HCEC 1CT (cell line): ENCODE measurements at regions not wholly inside any gene's neighbourhood (a gene's known extent, or its start where the extent isn't known, plus 50 kb on each side); places are given as distances from the start of the nearest gene placed in this dataset.
"Not testable (repeated sequence)": the region's sequence is repeated elsewhere in the genome, so short reads cannot be mapped to it uniquely, and the experiment has no call there.

Experiments
- DNase-seq: peaks from one replicate; pipeline ENCODE4 v3.0.0-alpha.2; 2017

DNA sequence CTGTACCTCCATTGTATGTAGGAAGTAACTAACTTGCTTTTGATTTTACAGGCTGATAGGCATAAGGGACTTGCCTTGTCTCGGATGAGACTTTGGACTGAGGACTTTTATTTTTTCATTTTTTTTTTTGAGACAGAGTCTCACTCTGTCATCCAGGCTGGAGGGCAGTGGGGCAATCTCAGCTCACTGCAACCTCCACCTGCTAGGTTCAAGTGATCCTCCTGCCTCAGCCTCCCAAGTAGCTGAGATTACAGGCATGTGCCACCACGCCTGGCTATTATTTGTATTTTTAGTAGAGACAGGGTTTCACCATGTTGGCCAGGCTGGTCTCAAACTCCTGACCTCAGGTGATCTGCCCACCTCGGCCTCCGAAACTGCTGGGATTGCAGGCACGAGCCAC is 80.2 kb upstream of the SYN3 start:
- not testable (repeated sequence) for DNase-seq

DNA sequence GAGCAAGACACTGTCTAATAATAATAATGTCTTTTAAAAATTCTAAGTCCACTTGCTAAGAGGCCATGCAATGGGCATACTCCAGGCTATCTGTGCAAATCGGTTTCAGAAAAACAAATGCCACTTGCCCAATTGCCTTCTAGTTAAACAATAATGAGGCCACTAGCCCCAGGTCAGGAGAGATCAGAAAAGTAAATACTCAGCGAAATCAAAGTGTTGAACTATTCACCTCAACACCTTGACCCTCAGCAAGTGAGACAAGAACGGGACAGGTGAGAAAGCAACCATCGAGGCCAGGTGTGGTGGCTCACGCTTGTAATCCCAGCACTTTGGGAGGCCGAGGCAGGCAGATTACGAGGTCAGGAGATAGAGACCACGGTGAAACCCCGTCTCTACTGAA is 72.3 kb upstream of the SYN3 start:
- no peak for DNase-seq

DNA sequence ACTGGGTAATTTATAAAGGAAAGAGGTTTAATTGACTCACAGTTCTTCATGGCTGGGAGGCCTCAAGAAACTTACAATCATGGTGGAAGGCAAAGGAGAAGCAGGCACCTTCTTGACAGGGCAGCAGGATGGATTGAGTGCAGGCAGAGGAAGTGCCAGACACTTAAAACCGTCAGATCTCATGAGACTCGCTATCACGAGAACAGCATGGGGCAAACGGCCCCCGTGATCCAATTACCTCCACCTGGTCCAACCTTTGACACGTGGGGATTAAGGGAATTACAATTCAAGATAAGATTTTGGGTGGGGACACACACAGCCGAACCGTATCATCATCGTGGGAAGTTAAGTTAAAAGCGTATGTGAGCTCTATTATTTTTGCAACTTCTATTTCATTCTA is 71.4 kb upstream of the SYN3 start:
- DNase-seq, result no peak

DNA sequence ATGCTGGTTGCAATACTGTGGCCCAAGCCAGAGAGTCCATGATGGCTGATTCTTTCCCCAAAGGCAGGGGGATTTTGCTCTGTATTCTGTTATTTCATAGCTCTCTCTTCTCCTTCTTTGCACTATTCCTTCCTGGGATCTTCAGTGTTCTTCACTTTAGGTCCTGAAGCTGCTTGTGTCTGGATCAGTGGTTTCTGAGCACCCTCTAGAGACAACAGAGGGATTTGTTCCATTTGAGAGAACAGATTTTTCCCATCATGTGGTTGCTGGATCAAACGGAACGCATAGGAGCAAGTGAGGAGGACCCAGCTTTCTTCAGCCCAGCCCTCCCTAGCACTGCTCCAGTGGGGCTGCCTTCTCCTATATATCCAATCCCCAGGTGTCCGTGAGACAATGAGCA is 68.7 kb upstream of the SYN3 start:
- DNase-seq, result no peak

DNA sequence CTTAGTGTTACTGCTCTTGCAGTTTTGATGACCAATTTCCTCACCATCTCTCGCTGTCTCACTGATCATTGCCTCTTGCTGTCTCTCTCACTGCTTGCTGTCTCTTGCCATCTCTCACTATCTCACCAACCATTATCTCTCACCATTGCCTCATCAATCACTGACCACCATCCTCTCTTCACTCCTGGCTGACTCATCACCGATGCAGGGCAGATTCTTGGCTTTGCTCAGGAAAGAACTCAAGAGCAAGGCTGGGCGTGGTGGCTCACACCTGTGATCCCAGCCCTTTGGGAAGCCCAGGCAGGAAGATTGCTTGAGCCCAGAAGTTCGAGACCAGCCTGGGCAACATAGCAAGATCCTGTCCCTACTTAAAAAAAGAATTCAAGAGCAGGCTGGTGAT is 66.3 kb upstream of the SYN3 start:
- no peak for DNase-seq

DNA sequence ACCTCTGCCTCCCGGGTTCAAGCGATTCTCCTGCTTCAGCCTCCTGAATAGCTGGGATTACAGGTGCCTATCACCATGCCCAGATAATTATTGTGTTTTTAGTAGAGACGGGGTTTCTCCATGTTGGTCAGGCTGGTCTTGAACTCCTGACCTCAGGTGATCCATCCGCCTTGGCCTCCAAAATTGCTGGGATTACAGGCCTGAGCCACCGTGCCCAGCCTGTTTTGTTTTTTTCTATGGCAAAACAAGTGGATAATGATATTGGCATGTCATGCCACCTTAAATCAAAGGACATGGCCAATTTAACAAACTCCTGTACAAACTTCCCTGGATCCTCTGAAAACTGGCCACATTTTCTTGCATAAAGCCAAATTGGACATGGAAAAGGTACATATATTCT is 64.3 kb upstream of the SYN3 start:
- not testable (repeated sequence) for DNase-seq

DNA sequence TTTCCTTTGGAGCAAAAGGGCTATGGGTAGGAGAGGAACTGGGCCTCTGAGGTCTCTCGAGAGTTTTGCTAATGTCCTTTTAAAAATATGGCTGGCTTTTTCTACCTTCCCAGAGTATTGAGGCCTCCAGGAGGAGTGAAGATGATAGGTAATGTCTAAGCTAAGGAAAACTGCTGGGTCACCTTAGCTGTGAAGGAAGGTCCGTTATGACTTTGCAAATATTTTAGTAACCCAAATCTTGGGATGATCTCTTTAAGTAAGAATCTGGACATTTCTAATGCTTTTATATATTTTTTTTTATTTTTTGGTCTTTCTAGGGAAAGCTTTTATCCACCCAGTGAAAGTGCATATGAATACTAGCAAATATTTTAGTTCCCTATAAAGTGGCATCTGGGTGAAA is 60.9 kb upstream of the SYN3 start:
- DNase-seq, result no peak

DNA sequence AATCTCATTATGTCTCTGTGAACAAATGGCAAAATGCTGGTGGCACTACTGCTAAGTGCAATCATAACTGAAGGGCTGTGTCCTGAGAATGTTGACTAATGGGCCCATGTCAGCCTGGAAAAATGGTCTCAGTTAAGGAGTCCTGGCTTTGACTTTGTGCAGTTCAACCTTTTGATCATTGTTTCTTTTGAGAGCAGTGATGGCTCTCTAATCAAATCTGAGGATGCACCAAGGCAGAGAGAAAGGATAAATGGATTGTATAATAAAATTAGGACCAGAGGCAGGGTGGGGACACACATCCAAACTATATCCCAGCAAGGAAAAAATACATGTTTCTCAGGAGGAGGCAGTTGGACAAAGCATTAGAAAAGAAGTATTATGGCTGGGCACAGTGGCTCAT is 59.6 kb upstream of the SYN3 start:
- no peak for DNase-seq

DNA sequence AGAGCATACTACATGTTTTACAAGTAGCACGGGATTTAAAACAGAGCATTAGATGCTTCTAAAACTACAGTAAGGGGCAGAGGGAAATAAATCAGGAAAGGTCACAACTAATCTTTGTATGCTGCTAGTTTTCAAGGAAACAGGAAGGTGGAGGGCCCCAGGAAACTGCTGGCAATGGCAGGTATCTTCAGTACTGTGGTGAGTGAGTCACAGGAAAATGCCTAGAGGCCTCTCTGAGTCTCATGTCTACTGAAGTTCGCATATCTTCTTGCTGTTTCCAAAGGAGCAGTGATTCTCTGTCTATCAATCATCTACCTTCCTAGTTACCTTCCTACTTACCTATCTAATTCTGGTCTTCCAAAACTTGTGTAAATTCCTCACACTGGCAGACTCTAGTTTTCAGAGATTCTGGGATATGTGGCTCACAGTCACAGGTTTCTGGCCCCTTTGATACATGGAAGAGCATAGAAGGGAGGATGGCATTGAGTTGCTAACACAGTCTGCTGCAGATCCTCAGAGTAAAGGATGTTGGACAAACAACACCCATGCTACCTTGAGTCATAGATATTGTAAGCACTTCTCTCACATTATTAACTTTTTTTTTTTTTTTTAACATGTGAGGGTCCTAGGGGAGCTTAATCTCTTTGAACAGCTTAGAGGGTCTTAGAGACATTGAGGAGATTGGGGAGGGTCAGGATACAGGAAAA is 58.8 kb upstream of the SYN3 start:
- DNase-seq, result no peak

DNA sequence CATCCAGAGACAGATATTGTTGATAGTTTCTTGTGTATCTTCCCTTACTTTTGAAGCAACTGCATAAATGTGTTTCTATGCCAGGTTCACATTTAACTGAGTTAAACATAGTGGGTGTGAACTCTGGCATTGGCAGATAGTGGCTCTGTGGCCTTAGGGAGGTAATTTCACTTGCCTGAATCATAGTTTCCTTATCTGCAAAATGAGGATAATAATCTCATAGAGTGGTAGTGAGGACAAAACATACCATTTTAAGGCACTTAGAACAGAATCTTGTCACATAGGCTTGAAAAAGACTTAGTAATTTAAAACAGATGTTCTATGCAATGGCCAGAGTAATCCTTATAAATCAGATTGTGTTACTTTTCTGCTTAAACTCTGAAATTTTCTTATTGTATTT is 56.4 kb upstream of the SYN3 start:
- DNase-seq, result no peak

DNA sequence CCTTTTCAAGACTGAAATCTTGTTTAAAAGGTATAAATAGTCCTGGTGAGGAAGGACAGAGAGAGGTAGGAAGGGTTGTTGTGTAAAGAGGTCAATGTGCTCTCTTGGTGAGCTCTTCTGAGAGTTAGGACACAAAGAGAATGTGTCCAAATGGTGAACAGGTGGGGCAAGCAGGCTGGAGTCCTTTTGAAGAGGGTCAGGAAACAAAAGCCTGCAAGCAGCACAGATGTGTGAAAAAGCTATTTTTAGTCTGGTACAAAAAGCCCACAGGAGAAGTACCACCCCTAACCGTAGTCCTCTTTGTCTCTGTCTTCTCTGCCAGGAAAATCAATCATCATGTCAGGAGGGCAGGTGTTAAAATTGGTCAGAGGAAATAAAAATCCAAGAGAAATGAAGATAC is 54.4 kb upstream of the SYN3 start:
- DNase-seq, result no peak

DNA sequence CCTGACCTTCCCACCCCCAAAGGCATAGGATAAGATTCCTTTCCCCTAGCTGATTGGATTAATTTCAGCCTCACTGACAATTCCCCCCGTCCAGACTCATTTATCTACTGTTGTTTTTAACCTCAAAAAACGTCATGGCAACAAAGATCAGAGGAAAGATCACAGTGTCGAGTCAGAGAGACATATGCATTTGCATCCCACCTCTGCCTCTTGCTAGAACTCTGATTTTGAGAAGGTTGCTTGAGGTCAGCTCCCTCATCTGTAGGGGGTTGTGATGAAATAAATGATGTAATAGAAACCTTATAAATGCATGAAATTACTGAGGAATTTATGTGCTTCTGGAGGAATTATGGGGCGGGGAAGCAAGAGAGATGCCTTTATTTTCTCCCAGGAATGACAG is 53.3 kb upstream of the SYN3 start:
- DNase-seq, result no peak

DNA sequence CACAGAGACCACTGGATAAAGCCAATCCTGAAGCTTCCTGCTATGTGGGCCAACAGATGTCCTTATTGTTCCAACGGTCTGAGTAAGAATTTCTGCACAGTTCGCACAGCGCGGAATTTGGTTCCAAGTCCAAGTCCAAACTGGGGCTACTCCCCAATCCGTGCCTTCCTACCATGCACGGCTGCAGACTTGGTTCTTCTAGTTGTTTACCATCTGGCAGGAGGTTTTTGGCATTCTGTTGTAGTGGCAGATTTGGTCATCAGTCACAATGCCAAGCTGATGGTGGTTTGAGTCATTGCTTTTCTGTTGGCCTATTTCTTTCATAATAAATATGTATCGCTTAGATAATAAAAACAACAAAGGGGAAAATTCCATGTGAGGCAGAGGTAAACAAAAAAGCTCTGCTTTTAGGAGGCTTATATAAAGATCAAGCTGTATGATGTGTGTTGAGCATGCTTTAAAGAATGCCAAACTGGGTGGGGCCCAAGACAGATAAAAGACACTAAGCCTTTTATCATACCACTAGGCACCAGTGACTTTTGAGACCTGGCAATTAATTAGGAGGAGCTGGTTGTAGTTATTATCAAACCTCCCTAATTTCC is 52.5 kb upstream of the SYN3 start:
- no peak for DNase-seq

DNA sequence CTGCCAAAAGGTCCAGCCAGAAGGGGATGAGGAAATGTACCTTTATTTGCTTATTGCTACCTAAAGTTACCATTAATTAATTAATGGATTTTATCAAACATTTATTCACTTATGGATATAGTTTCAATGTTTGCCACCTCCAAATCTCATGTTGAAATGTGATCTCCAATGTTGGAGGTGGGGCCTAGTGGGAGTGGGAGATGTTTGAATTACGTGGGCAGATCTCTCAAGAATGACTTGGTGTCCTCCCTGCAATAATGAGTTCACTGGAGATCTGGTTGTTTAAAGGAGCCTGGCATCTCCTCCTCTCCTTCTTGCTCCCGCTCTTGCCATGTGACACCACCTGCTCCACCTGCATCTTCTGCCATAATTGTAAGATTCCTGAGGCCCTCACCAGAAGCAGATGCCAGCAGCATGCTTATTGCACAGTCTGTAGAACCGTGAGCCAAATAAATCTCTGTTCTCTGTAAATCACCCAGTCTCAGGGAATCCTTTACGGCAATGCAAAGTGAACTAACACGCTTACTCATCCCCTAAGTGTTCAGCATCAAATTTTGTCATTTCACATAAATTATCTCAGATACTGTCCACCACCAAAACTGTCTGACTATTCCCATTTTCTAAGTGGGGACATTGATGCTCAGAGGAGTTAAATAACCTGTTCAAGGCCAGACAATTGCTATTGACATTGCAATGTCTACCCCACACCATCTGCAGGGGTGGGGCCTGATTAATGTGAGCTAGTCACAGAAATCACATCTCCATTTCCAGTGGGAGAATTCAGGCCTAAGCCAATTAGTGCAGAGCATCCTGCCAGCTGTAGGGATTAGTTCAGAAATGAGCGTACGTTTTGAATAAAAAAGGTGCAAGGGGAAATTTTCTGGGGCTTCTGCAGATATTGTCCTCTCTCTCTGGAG is 51.6 kb upstream of the SYN3 start:
- no peak for DNase-seq

DNA sequence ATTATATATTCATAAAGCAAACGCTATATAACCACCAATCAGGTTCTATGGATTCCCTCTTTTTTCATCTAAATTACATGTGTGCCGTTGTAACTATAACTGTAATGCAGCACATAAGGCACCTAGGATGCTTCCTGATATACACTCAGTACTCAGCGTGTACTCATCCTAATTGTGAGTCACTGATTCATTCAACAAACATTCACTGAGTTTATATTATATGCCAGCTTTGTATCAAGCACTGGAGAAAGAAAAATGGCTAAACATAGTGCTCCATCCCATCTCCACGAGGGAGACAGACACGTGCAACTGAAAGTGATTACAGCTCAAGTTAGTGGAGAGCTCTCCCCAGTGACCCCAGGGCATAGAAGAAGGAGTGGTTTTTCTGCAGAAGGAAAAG is 49.9 kb upstream of the SYN3 start:
- DNase-seq, result no peak
